Activated naive CD4-positive, alpha-beta T cell treated with anti-CD3 and anti-CD28 coated beads, Interleukin-2, amount 50 U/mL, for 72 hours (primary cell): ENCODE measurements at regions not wholly inside any gene's neighbourhood (a gene's known extent, or its start where the extent isn't known, plus 50 kb on each side); places are given as distances from the start of the nearest gene placed in this dataset.
"Not testable (repeated sequence)": the region's sequence is repeated elsewhere in the genome, so short reads cannot be mapped to it uniquely, and the experiment has no call there.

Source experiments
- ATAC-seq, 2 donors: fragments of 150-1000 bp; cut with Tn5 transposase; 2 replicates each; pipeline ENCODE4 v1.10.0; 2021; ENCODE audit warnings: mild to moderate bottlenecking in 2 of 2, moderate library complexity in 2 of 2
- DNase-seq, 2 donors: peaks; one replicate each; pipeline ENCODE4 v3.0.0; 2021 to 2022; ENCODE audit warnings: low spot score in 2 of 2
- H3K27ac Mint-ChIP-seq, 2 donors: one replicate each; pipeline ENCODE4 v1.8.0; 2022; ENCODE audit warnings: mild to moderate bottlenecking in 2 of 2, mixed read lengths in 2 of 2
- H3K36me3 Mint-ChIP-seq, 2 donors: one replicate each; pipeline ENCODE4 v1.8.0; 2022; ENCODE audit warnings: mixed read lengths in 2 of 2
- H3K9me3 Mint-ChIP-seq, 2 donors: one replicate each; pipeline ENCODE4 v1.8.0; 2022; ENCODE audit warnings: mixed read lengths in 2 of 2

- Mint-ChIP-seq H3K9me3 (peaks cover 4 to 14% of the 10 kb centered on the region in 2 donors), H3K36me3 (no peaks in the 10 kb centered on the region), H3K27ac (no peak overlapping the region)
- ATAC-seq (no peak), DNase-seq (no peak)
Observed at GRCh38 chr4:117560329-117560728, 474.0 kb upstream of the NDST3 start.

GRCh38 chr4:117574085-117574484 lies 460.2 kb upstream of the NDST3 start:
- DNase-seq (no peak), ATAC-seq (no peak)
- H3K36me3 Mint-ChIP-seq, result no peaks in the 10 kb centered on the region
- peaks cover 5 to 8% of the 10 kb centered on the region in 2 donors for H3K9me3 Mint-ChIP-seq
- H3K27ac Mint-ChIP-seq, result no peak overlapping the region

- Mint-ChIP-seq H3K36me3 (no peaks in the 10 kb centered on the region), H3K27ac (no peak overlapping the region), H3K9me3 (peaks cover 5 to 8% of the 10 kb centered on the region in 2 donors)
- ATAC-seq, result peak in 1 of 2 donors; percentile 49
- DNase-seq, result no peak
Observed at GRCh38 chr4:117575850-117576249, 458.4 kb upstream of the NDST3 start.

- H3K27ac Mint-ChIP-seq, result no peak overlapping the region
- ATAC-seq (no peak), DNase-seq (no peak)
- H3K36me3 Mint-ChIP-seq, result no peaks in the 10 kb centered on the region
- peaks cover 1 to 2% of the 10 kb centered on the region in 2 donors for H3K9me3 Mint-ChIP-seq
Observed at GRCh38 chr4:117577686-117578311, 456.5 kb upstream of the NDST3 start.

- H3K36me3 Mint-ChIP-seq, result no peaks in the 10 kb centered on the region
- peaks cover 4 to 6% of the 10 kb centered on the region in 2 donors for H3K9me3 Mint-ChIP-seq
- DNase-seq (no peak), ATAC-seq (no peak)
- no peak overlapping the region for H3K27ac Mint-ChIP-seq
Observed at GRCh38 chr4:117588771-117589170, 445.5 kb upstream of the NDST3 start.

GRCh38 chr4:117596917-117597480 lies 437.3 kb upstream of the NDST3 start:
- no peak for ATAC-seq
- DNase-seq, result no peak
- Mint-ChIP-seq H3K36me3 (no peaks in the 10 kb centered on the region), H3K27ac (no peak overlapping the region), H3K9me3 (no peaks in the 10 kb centered on the region)

GRCh38 chr4:117599393-117599792 lies 434.9 kb upstream of the NDST3 start:
- not testable (repeated sequence) for ATAC-seq, DNase-seq

GRCh38 chr4:117600936-117601335 lies 433.4 kb upstream of the NDST3 start:
- not testable (repeated sequence) for H3K36me3 Mint-ChIP-seq, H3K9me3 Mint-ChIP-seq, ATAC-seq, DNase-seq, H3K27ac Mint-ChIP-seq

More at GRCh38 chr4:117599393-117599792, 434.9 kb upstream of the NDST3 start:
- not testable (repeated sequence) for H3K36me3 Mint-ChIP-seq, H3K9me3 Mint-ChIP-seq, H3K27ac Mint-ChIP-seq

- Mint-ChIP-seq H3K9me3 (peaks cover 16 to 40% of the 10 kb centered on the region in 2 donors), H3K36me3 (peaks cover 5 to 18% of the 10 kb centered on the region in 2 donors), H3K27ac (no peak overlapping the region)
- DNase-seq (no peak), ATAC-seq (no peak)
Observed at GRCh38 chr4:117610706-117611308, 423.5 kb upstream of the NDST3 start.

- no peak overlapping the region for H3K27ac Mint-ChIP-seq
- H3K9me3 Mint-ChIP-seq, result peaks cover 5 to 14% of the 10 kb centered on the region in 2 donors
- no peaks in the 10 kb centered on the region for H3K36me3 Mint-ChIP-seq
- no peak for DNase-seq
- ATAC-seq, result no peak
Observed at GRCh38 chr4:117621673-117622072, 412.6 kb upstream of the NDST3 start.

GRCh38 chr4:117623326-117623725 lies 411.0 kb upstream of the NDST3 start:
- H3K36me3 Mint-ChIP-seq, result no peaks in the 10 kb centered on the region
- DNase-seq (no peak), ATAC-seq (no peak)
- no peak overlapping the region for H3K27ac Mint-ChIP-seq
- peaks cover 5 to 13% of the 10 kb centered on the region in 2 donors for H3K9me3 Mint-ChIP-seq

- Mint-ChIP-seq H3K27ac (no peak overlapping the region), H3K9me3 (peaks cover 4 to 5% of the 10 kb centered on the region in 2 donors), H3K36me3 (no peaks in the 10 kb centered on the region)
- DNase-seq (no peak), ATAC-seq (no peak)
Observed at GRCh38 chr4:117626664-117627063, 407.6 kb upstream of the NDST3 start.

- Mint-ChIP-seq H3K36me3 (no peaks in the 10 kb centered on the region), H3K27ac (no peak overlapping the region), H3K9me3 (no peaks in the 10 kb centered on the region)
- no peak for ATAC-seq
- DNase-seq, result no peak
Observed at GRCh38 chr4:117634716-117635115, 399.6 kb upstream of the NDST3 start.

GRCh38 chr4:117637347-117637746 lies 396.9 kb upstream of the NDST3 start:
- ATAC-seq (peak in 1 of 2 donors; percentile 53), DNase-seq (no peak)
- Mint-ChIP-seq H3K9me3 (no peaks in the 10 kb centered on the region), H3K36me3 (no peaks in the 10 kb centered on the region), H3K27ac (no peak overlapping the region)

GRCh38 chr4:117640836-117641235 lies 393.4 kb upstream of the NDST3 start:
- ATAC-seq (no peak), DNase-seq (no peak)
- H3K36me3 Mint-ChIP-seq, result no peaks in the 10 kb centered on the region
- H3K27ac Mint-ChIP-seq, result no peak overlapping the region
- H3K9me3 Mint-ChIP-seq, result peaks cover 0 to 5% of the 10 kb centered on the region in 2 donors

GRCh38 chr4:117641519-117641918 lies 392.8 kb upstream of the NDST3 start:
- Mint-ChIP-seq H3K36me3 (no peaks in the 10 kb centered on the region), H3K27ac (no peak overlapping the region), H3K9me3 (peaks cover 0 to 8% of the 10 kb centered on the region in 2 donors)
- DNase-seq, result no peak
- no peak for ATAC-seq

- Mint-ChIP-seq H3K27ac (no peak overlapping the region), H3K9me3 (peaks cover 8 to 19% of the 10 kb centered on the region in 2 donors), H3K36me3 (no peaks in the 10 kb centered on the region)
- ATAC-seq (no peak), DNase-seq (no peak)
Observed at GRCh38 chr4:117654079-117654478, 380.2 kb upstream of the NDST3 start.

- Mint-ChIP-seq H3K9me3 (peaks cover 0 to 11% of the 10 kb centered on the region in 2 donors), H3K27ac (no peak overlapping the region), H3K36me3 (no peaks in the 10 kb centered on the region)
- DNase-seq, result no peak
- ATAC-seq, result no peak
Observed at GRCh38 chr4:117660668-117661067, 373.6 kb upstream of the NDST3 start.
